NCI-H446 (cell line): ENCODE measurements at regions not wholly inside any gene's neighbourhood (a gene's known extent, or its start where the extent isn't known, plus 50 kb on each side); places are given as distances from the start of the nearest gene placed in this dataset.

Source experiments
- DNase-seq, 2 experiments: peaks; one replicate each; lab custom pipeline; 2025; lab: John Stamatoyannopoulos, UW

- DNase-seq = no peak
Observed at GRCh38 chr2:156164091-156164720, 168.3 kb downstream of the NR4A2 start.

GRCh38 chr2:156158808-156159207 lies 173.7 kb downstream of the NR4A2 start:
- DNase-seq = no peak

DNA sequence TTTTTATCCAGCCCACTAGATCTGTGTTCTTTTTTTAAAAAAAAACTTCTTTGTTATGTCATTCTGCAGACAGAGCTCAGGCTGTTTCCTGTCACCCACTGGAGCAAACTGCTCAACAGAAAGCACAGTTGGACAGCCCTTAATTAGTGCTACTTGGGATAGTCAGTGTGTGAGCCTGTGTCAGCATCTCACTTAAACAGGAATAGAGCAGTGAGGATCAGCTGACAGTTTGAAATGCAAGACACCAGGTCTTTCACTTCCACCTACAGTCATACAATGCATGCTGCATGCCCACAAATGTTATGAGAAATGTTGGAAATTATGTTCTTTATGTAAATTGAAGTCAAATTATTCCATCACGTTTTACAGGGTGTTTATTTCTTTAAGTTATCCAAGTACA lies 174.9 kb downstream of the NR4A2 start:
- no peak for DNase-seq

DNA sequence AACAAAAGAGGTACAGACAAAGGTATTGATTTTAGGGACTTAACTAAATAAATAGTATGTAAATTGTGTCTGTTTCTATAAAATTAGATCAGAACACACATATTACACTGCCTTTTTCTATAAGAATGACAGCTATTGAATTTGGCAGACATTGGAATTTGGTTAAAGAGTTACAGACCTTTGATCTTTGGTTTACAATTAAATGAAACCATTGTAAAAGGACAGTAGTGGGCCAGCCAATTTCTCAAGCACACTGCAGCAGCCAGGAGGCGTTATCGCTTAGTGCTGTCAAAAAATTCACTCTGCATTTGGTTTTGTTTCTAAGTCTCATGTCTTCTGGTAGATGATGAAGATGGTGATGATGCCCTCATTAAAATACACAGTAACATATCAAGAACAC lies 175.9 kb downstream of the NR4A2 start:
- DNase-seq = no peak

DNA sequence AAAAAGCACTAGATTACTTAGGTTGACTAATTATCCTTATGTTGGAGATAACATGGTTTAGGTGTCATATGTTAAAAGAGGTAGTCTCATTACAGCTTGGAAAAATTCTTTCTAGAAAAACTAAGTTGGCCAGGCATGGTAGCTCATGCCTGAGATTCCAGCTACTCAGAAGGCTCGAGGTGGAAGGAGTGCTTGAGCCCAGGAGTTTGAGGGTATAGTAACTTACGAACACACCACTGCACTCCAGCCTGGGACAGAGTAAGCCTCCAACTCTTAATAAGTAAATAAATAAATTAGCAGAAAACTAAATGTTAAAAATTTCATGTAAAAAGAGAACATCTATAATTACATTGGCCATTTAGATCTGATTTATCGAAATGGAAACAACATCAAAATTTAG lies 177.2 kb downstream of the NR4A2 start:
- no peak for DNase-seq

- no peak for DNase-seq
Observed at GRCh38 chr2:156151351-156151750, 181.2 kb downstream of the NR4A2 start.

GRCh38 chr2:156147594-156148330 lies 184.8 kb downstream of the NR4A2 start:
- DNase-seq = no peak

- DNase-seq = no peak
Observed at GRCh38 chr2:156145976-156146375, 186.5 kb downstream of the NR4A2 start.

GRCh38 chr2:156145469-156145868 lies 187.1 kb downstream of the NR4A2 start:
- DNase-seq = no peak

- no peak for DNase-seq
Observed at GRCh38 chr2:156136566-156136965, 196.0 kb downstream of the NR4A2 start.

- DNase-seq = no peak
Observed at GRCh38 chr2:156134887-156135286, 197.6 kb downstream of the NR4A2 start.

- DNase-seq = no peak
Observed at GRCh38 chr2:156132941-156133340, 199.6 kb downstream of the NR4A2 start.

DNA sequence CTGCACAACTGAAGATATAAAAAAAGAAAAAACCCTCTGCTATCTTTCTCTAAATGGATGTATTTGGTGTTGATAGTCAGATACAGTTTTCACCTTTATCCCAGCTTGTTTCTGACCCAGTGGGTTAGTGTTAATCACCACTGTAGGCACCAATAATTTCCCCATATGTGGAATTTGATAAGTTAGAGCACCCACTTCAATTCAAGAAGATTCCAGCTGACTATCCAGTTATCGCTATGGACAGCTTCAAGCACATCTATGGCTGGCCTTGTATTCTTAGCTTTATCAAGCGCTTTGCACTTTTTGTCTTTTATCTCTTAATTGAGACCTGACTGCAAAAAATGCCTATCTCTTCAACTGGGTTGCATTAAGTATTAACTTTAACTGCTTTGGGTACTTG lies 200.4 kb downstream of the NR4A2 start:
- DNase-seq = no peak

- DNase-seq = no peak
Observed at GRCh38 chr2:156129227-156129626, 203.3 kb downstream of the NR4A2 start.

DNA sequence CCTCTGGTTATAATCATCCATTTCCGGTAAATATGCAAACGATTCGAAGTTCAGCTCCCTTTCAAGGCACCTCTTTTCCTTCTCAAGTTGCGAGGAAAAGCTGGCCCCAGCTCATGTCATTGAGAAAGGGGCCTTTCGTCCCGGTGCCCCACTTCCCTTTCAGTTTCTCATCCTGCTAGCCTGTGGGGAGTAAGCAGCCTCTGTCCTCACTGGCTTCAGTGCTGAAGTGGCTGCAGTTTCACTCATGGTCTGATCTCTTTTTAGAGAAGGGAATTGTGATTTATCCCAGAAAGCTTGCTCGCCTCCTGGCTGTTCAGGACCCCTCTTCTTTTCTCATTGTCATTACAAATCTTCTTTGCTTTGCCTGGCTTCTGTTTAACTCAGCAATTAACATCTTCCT lies 207.5 kb downstream of the NR4A2 start:
- DNase-seq = no peak

DNA sequence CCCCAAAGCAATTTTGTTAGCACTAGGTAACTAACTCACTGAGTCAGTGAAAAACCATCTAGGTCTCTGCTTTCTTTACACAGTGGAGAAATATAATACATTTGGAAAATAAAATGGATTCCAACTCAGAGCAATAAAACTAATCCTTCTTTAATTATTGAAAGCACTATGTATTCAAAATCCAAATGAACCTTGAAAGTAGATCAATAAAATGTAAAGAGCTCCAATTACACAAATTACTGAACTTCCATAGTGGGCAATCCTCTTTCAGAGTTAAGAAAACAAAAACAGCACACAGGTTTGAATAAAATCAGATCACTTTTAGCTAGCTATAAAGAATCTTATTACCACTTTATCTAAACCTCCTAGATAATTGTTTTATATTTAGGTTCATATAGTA lies 208.1 kb downstream of the NR4A2 start:
- DNase-seq = no peak

GRCh38 chr2:156118753-156119416 lies 213.6 kb downstream of the NR4A2 start:
- DNase-seq = no peak

DNA sequence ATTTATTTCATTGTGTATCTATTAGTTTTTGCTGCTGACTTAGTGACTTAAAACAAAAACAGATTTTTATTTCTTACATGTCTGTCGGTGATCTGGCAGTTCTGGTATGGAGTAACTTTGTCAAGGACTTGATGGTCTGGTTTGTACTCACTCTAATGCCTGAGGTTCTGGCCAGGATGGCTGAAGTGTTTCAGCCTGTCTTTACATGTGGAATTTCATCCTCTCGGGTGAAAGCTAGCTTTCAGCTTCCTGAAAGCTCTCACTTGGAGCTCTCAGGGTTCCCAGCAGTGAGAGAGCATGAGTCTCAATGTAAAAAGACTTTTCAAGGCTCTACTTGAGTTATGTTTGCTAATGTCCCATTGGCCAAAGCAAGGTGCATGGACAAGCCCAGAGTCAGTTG lies 216.4 kb downstream of the NR4A2 start:
- DNase-seq = no peak

DNA sequence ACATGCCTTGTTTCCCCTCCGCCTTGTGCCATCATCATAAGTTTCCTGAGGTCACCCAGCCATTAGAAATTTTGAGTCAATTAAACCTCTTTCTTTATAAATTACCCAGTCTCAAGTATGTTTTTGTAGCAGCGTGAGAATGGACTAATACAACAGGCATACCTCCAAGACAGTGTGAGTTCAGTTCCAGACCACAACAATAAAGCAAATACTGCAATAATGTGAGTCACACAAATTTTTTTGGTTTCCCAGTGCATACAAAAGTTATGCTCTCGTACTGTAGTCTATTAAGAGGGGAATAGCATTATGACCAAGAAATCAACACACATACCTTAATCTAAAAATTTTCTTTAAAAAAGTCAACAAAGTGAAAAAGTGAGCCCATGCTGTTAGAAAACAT lies 217.2 kb downstream of the NR4A2 start:
- DNase-seq = no peak

DNA sequence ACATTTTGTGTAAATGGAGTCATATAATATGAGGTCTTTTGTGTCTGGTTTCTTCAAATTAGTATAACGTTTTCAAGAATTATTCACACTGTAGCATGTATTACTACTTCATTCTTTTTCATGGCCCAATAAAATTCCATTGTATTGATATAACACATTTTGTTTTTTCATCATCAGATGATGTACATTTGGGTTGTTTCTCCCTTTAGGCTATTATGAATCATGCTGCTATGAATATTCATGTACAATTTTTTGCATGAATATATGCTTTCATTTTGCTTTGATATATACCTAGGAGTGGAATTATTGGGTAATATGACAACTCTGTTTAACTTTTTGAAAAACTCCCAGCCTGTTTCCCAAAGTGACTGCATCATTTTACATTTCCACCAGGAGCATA lies 220.2 kb downstream of the NR4A2 start:
- DNase-seq = no peak

DNA sequence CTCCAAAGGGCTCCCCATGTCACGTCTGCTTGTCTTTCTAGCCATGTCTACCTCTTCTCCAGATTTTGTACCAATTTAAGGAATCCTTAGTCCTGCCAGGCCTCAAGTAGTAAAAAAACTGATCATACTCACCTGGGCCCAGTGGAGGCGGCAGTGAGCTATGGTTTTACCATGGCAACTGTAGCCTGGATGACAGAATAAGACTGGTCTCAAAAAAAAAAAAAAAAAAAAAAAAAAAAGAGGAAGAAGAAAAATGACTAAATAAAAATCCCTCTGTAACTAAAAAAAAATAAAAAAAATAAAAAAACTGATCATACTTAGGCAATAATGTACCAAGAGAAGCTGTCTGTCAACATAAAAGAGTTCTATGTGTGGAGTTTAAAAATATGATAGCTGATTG lies 221.6 kb downstream of the NR4A2 start:
- no peak for DNase-seq

- no peak for DNase-seq
Observed at GRCh38 chr2:156099382-156099781, 233.1 kb downstream of the NR4A2 start.

GRCh38 chr2:156098506-156098905 lies 234.0 kb downstream of the NR4A2 start:
- DNase-seq = no peak
